ENCODE measurements at regions not wholly inside any gene's neighbourhood (a gene's known extent, or its start where the extent isn't known, plus 50 kb on each side); places are given as distances from the start of the nearest gene placed in this dataset.
"Not testable (repeated sequence)": the region's sequence is repeated elsewhere in the genome, so short reads cannot be mapped to it uniquely, and the experiment has no call there.

DNA sequence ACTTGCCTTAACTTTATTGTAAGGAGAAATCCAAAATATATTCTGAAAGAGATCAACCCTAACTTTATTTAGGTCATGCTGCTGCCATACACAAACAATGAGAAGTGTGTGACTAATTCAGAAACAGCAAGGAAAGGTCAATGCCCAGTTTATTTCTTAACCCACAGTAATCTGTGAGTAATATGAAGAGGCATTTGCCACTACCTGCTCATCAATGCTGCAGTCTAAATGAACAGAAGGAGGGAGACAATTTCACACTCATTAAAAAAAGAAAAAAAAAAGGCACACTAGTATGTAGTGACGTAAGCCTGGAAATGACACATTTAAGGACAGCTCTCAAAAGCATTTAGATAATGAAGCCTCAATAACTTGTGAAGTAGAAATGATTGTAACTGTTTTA lies 90.5 kb upstream of the FOXN3 start:
- Histone ChIP-seq H3K4me1 (no peaks in the 10 kb centered on the region), H3K9me3 (no peaks in the 10 kb centered on the region), H3K27me3 (ENCODE audit: low read depth) (no peaks in the 10 kb centered on the region), H3K4me3 (no peak overlapping the region), H3K36me3 (replicated peaks) (no peaks in the 10 kb centered on the region)
- DNase-seq (ENCODE audit: low spot score in 2 of 2): no peak
- in situ Hi-C loops (cut with MboI; ENCODE audit: low sequenced_read_pairs): no loop called here

DNA sequence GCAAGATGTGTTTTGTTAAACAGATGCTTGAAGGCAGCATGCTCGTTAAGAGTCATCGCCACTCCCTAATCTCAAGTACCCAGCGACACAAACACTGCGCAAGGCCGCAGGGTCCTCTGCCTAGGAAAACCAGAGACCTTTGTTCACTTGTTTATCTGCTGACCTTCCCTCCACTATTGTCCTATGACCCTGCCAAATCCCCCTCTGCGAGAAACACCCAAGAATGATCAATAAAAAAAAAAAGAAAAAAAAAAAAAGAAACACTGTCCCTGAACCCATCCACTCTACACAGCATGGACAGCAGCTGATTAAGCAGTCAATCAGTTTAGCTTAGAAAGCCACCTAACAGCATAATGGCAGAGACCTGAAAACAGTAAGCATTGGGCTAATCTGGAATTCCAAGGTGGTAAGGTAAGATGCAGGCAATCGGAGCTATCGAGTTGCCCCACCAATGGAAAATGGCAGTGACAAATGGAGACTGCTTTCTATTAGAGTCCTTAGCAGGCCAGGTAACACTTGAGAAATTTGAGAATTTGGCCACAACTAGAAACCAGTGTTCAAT lies 89.9 kb upstream of the FOXN3 start:
- H3K36me3 ChIP-seq (replicated peaks); H3K9me3 ChIP-seq; DNase-seq (ENCODE audit: low spot score in 2 of 2); H3K4me1 ChIP-seq; in situ Hi-C loops (cut with MboI; ENCODE audit: low sequenced_read_pairs); H3K27me3 ChIP-seq (ENCODE audit: low read depth); H3K4me3 ChIP-seq: not testable (repeated sequence)

DNA sequence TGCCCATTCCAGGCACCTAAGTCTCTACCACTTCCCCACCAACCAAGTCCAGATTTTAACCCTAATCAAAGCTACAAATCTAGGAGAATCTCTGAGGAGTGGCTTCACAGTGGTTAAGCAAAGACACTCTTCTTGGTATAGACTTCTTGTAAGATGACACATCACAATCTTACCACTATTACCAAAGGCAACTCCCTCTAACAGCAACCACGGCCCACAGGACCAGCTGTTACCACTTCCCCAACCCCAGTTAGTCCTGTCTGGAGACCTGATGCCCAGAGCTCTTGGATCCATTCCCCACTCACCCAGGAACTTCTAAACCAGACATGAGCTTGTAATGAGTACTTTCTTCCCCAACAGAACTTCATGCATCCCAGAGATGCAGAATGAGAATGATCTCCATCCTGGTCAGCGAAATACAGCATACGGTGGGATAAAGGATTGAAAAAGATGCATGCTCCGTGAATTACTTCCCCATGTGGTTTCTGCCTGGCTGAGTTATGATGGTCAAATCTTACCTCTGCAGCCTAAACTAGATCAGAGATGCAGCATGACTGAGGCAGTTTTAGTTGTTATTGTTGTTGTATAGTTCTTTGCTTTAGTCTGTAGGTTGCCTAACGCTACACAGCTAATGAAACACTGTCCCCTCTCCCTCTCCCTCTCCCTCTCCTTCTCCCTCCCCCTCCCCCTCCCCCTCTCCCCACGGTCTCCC lies 87.7 kb upstream of the FOXN3 start:
- Histone ChIP-seq H3K4me1 (no peaks in the 10 kb centered on the region), H3K36me3 (replicated peaks) (no peaks in the 10 kb centered on the region), H3K9me3 (no peaks in the 10 kb centered on the region), H3K27me3 (ENCODE audit: low read depth) (no peaks in the 10 kb centered on the region), H3K4me3 (no peak overlapping the region)
- in situ Hi-C loops (cut with MboI; ENCODE audit: low sequenced_read_pairs): no loop called here
- DNase-seq (ENCODE audit: low spot score in 2 of 2): no peak

DNA sequence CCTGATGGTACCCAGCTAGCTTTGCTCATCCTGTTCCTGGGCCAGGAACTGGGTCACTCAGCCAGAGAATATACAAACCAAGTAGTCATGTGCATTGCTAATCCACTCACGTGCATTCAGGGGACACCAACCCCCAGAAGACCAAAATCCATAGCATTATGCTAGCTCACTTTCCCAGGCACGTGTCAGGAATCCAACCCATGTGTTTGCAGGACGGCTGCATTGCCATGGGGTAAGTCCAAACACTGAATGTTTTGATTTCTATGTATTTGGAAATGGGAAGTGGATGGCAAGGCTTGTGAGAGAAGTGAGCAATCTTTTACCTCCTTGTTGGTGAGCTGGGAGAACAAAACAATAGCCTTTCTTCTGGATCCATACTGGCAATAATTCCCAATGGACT lies 87.1 kb upstream of the FOXN3 start:
- no peak for DNase-seq (ENCODE audit: low spot score in 2 of 2)
- H3K9me3 ChIP-seq: no peaks in the 10 kb centered on the region
- H3K36me3 ChIP-seq (replicated peaks): no peaks in the 10 kb centered on the region
- peaks cover 2% of the 10 kb centered on the region for H3K4me1 ChIP-seq
- in situ Hi-C loops (cut with MboI; ENCODE audit: low sequenced_read_pairs): no loop called here
- no peak overlapping the region for H3K4me3 ChIP-seq
- H3K27me3 ChIP-seq (ENCODE audit: low read depth): no peaks in the 10 kb centered on the region

DNA sequence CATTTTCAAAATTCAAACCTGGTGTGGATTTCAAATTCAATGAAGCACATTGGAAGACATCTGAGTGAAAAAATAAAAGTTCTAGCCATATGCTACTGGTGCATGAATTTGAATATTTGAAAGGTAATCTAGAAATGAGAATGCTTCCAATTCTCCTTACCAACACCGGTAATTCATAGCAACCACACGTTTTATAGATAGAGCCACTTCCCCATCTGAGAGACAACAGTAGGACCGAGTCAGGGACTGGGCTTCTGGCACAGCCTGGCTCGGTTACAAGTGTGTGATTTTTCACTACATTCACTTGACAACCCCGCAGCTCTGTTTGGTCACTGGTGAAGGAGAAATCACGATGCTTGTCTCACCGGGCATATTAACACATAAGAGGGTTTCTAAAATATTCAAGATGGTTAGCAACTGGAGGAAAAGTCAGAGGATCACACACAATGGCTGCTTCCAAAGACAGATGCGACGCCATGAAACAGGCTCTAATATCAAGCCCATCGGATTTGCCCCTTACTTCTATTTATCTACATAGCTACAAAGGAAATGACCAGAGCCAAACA lies 86.5 kb upstream of the FOXN3 start:
- H3K27me3 ChIP-seq (ENCODE audit: low read depth): no peaks in the 10 kb centered on the region
- no peaks in the 10 kb centered on the region for H3K36me3 ChIP-seq (replicated peaks)
- H3K9me3 ChIP-seq: no peaks in the 10 kb centered on the region
- no peak for DNase-seq (ENCODE audit: low spot score in 2 of 2)
- H3K4me1 ChIP-seq: peaks cover 5% of the 10 kb centered on the region
- no peak overlapping the region for H3K4me3 ChIP-seq
- in situ Hi-C loops (cut with MboI; ENCODE audit: low sequenced_read_pairs): no loop called here

DNA sequence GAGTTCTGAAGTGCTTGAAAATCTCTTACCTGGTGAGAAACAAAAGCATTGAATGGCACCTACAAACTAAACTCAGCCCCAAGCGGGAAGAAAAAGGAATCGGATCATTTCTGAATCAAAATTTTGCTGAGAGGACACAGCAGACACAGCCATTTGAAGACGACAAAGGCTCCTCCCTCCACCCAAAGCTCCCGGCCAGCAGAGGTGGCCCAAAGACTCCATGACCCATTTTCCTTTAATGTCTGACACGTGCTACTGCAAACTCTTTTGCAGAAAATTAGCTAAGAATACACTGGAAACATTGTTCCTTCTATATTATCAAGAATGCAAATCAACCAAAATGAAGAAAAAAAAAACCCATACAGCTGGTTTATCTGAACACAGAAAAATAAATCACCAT lies 85.9 kb upstream of the FOXN3 start:
- DNase-seq (ENCODE audit: low spot score in 2 of 2): no peak
- Histone ChIP-seq H3K27me3 (ENCODE audit: low read depth) (no peaks in the 10 kb centered on the region), H3K36me3 (replicated peaks) (no peaks in the 10 kb centered on the region), H3K9me3 (no peaks in the 10 kb centered on the region), H3K4me1 (peaks cover 5% of the 10 kb centered on the region), H3K4me3 (no peak overlapping the region)
- in situ Hi-C loops (cut with MboI; ENCODE audit: low sequenced_read_pairs): no loop called here

DNA sequence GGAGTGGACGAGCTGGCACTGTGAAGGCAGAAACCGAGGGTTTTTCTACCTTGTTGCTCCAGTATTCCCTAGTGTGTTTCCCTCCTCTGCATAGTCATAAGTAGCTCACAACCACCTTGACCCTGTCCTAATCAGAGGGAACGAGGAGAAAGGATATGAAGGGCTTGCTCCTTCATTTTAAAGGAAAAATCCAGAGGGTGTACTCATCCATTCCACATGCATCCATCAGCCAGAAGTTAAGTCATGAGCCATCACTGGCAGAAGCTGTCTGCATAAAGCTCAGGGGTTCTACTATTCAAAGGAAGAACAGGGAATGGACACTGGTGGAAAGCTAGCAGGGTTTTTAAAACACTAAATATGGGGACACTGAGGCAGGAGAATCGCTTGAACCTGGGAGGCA lies 84.3 kb upstream of the FOXN3 start:
- in situ Hi-C loops (cut with MboI; ENCODE audit: low sequenced_read_pairs): no loop called here
- Histone ChIP-seq H3K4me3 (no peak overlapping the region), H3K36me3 (replicated peaks) (no peaks in the 10 kb centered on the region), H3K27me3 (ENCODE audit: low read depth) (no peaks in the 10 kb centered on the region), H3K4me1 (peaks cover 5% of the 10 kb centered on the region), H3K9me3 (no peaks in the 10 kb centered on the region)
- no peak for DNase-seq (ENCODE audit: low spot score in 2 of 2)

DNA sequence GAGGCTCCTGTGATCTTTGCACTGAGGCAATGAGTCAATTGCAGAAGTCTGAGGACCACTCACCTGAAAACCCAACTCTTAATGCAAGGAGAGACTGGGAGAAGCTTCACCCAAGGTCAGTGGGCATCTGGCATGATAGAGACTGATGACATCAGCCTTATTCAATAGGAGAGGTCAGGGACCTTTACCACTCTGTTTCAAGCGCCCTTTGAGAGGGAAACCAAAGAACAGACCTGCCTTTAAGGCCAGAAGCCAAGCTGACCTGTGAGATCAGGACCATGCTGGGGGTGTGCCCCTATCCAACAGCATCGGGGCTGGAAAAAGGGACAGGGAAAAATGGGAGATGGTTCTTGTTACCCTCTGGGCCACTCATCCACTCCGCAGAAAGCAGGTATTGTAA lies 83.3 kb upstream of the FOXN3 start:
- in situ Hi-C loops (cut with MboI; ENCODE audit: low sequenced_read_pairs): no loop called here
- Histone ChIP-seq H3K27me3 (ENCODE audit: low read depth) (no peaks in the 10 kb centered on the region), H3K9me3 (no peaks in the 10 kb centered on the region), H3K4me1 (peaks cover 5% of the 10 kb centered on the region), H3K36me3 (replicated peaks) (no peaks in the 10 kb centered on the region), H3K4me3 (no peak overlapping the region)
- no peak for DNase-seq (ENCODE audit: low spot score in 2 of 2)

DNA sequence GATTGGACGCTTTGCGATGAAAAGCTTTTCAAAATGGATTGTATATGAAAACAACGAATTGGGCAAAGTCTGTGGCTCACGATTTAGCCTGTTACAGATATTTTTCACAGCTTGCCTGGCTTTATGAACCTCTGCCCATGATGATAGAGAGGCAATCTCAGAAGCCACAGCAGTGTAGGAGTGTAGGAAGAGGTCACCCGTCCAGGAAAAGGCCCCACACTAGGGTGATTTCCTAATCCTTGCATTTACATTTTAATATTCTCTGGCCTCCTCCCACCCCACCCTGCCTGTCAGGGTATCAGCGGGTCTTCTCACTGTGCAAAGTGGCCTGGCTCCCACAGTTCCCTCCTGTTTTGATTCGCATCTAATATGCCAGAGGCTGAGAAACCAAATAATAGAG lies 81.8 kb upstream of the FOXN3 start:
- in situ Hi-C loops (cut with MboI; ENCODE audit: low sequenced_read_pairs): no loop called here
- Histone ChIP-seq H3K4me1 (peaks cover 5% of the 10 kb centered on the region), H3K27me3 (ENCODE audit: low read depth) (no peaks in the 10 kb centered on the region), H3K9me3 (no peaks in the 10 kb centered on the region), H3K36me3 (replicated peaks) (no peaks in the 10 kb centered on the region), H3K4me3 (no peak overlapping the region)
- peak in 1 of 2 experiments; percentile 31 for DNase-seq (ENCODE audit: low spot score in 2 of 2)

DNA sequence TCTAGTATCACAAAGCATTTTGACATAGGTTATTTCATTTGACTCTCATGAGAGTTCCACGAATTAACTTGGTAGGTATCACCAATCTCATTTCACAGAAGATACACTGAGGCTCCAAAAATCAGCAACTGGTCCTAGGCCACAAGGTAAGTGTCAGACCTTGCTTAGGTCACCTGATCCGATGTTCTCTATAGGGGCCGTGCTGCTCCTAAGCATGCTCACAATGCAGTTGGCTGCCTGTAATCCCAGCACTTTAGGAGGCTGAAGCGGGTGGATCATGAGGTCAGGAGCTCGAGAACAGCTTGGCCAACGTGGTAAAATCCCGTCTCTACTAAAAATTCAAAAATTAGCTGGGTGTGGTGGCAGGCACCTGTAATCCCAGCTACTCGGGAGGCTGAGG lies 78.7 kb upstream of the FOXN3 start:
- DNase-seq (ENCODE audit: low spot score in 2 of 2): no peak
- H3K4me3 ChIP-seq: no peak overlapping the region
- H3K9me3 ChIP-seq: no peaks in the 10 kb centered on the region
- H3K4me1 ChIP-seq: peaks cover 5% of the 10 kb centered on the region
- in situ Hi-C loops (cut with MboI; ENCODE audit: low sequenced_read_pairs): no loop called here
- H3K36me3 ChIP-seq (replicated peaks): no peaks in the 10 kb centered on the region
- H3K27me3 ChIP-seq (ENCODE audit: low read depth): no peaks in the 10 kb centered on the region

DNA sequence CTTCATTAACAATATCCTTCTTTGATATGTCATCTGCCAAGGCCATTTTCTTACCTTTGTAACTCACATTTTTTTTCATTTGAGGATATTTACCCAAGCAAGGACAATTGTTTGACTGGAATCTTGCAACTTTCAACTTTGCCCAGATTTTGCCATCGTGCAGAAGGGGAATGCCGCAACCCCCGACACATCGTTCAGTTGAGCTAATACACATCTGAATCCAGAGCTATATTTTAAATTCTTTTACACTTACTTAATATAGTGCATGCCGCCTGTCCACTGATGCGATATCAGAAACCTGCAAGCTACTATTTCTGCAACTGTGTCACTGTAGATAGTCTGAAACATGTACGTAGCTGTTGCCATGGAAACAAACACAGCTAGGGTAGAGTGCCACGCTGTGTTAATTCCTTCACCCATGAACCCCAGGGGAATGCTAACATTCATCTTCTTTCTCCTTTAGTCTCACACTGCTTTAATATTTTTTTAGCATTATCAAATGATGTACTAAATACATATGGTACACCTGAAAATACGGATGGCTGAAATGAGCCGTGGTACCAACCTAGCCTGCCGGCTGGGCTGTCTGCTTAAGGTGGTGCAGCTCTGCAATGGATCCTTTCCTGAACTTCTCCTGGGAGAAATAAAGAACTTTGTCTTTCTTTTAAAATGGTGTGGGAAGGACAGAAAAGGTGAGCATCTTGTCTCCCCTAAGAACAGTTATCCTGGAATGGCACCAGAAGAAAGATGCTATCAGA lies 77.0 kb upstream of the FOXN3 start:
- H3K4me3 ChIP-seq: no peak overlapping the region
- in situ Hi-C loops (cut with MboI; ENCODE audit: low sequenced_read_pairs): no loop called here
- peaks cover 2% of the 10 kb centered on the region for H3K4me1 ChIP-seq
- no peaks in the 10 kb centered on the region for H3K36me3 ChIP-seq (replicated peaks)
- peak in 1 of 2 experiments; percentile 10 for DNase-seq (ENCODE audit: low spot score in 2 of 2)
- H3K27me3 ChIP-seq (ENCODE audit: low read depth): no peaks in the 10 kb centered on the region
- no peaks in the 10 kb centered on the region for H3K9me3 ChIP-seq

DNA sequence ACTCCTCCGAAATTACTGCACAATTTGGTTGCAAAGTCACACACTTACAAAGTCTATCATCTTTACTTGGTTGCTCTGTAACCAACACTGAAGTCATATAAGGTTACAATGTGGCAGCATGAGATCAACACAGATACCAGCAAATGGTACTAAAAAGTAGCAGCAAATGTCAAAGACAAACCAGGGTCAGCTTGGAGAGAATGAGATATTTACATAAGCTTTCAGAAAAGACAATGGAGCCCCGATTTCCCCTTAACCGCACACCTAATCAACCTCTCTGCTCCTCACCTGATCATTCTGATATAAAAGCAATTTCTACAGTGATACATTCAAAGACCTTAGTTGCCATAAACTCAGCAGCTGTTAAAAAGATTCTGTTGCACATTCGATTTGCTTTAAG lies 76.4 kb upstream of the FOXN3 start:
- Histone ChIP-seq H3K36me3 (replicated peaks) (no peaks in the 10 kb centered on the region), H3K4me1 (no peaks in the 10 kb centered on the region), H3K27me3 (ENCODE audit: low read depth) (no peaks in the 10 kb centered on the region), H3K4me3 (no peak overlapping the region), H3K9me3 (no peaks in the 10 kb centered on the region)
- in situ Hi-C loops (cut with MboI; ENCODE audit: low sequenced_read_pairs): no loop called here
- DNase-seq (ENCODE audit: low spot score in 2 of 2): no peak

DNA sequence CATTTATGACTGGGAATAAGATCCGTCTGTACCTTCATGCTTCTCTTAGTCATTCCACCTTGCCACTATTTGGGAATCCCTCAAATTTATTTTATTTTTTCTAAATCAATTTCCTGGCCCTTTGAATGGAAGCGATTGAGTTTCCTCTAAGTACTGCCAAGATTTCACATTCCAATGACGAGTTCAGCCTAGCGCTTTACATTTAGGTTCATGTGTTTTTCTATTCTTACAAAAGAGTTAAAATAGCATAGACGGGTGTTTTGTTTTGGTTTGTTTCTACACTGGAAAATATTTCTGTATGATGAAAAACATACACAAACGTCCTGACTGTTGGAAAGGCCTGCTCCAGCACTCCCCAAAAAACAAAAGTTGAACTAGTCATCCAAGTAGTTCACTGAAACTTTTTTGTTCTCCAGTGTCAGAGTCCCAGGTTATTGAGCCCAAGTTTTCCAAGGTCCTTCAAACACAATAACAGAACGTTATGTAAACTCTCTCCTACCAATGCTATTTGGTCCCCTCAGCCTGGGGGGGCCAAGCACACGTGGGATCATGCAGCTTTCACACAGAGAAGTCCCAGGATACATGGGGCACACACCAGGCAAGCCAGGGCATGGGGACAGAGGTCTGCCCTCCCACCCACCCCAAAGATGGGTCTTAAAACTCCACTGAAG lies 74.8 kb upstream of the FOXN3 start:
- Histone ChIP-seq H3K4me3 (no peak overlapping the region), H3K9me3 (no peaks in the 10 kb centered on the region), H3K4me1 (no peaks in the 10 kb centered on the region), H3K27me3 (ENCODE audit: low read depth) (no peaks in the 10 kb centered on the region), H3K36me3 (replicated peaks) (no peaks in the 10 kb centered on the region)
- DNase-seq (ENCODE audit: low spot score in 2 of 2): no peak
- in situ Hi-C loops (cut with MboI; ENCODE audit: low sequenced_read_pairs): no loop called here

DNA sequence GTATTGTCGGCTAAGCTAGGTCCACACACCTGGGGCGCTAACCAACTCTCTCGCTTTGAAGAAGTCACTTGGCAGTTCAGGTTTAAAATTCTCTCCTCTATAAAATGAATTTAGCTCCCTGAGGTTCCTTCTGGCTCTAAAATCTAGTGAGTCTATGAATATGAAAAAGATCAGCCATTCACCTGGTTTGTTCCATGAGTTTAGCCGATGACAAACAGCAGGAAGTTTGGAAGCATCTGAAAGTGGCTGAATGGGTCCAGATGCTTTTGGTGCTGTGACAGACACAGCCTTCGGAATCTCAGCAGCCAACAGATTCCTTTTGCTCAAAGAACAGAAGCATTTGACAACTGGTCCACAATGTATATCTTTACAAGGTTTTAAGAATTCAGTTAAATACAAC lies 73.4 kb upstream of the FOXN3 start:
- no peak for DNase-seq (ENCODE audit: low spot score in 2 of 2)
- in situ Hi-C loops (cut with MboI; ENCODE audit: low sequenced_read_pairs): no loop called here
- no peaks in the 10 kb centered on the region for H3K36me3 ChIP-seq (replicated peaks)
- H3K9me3 ChIP-seq: no peaks in the 10 kb centered on the region
- H3K4me1 ChIP-seq: no peaks in the 10 kb centered on the region
- H3K27me3 ChIP-seq (ENCODE audit: low read depth): no peaks in the 10 kb centered on the region
- H3K4me3 ChIP-seq: no peak overlapping the region
